ENCODE measurements at regions not wholly inside any gene's neighbourhood (a gene's known extent, or its start where the extent isn't known, plus 50 kb on each side); places are given as distances from the start of the nearest gene placed in this dataset.

- Histone ChIP-seq H4K8ac (ENCODE audit: low read depth in 2 of 2, low read length in 2 of 2) (no peak overlapping the region), H3K56ac (ENCODE audit: extremely low read depth, insufficient read depth, low read length) (no peak overlapping the region), H4K5ac (ENCODE audit: low read depth, low read length) (no peak overlapping the region), H3K18ac (ENCODE audit: low read depth, low read length) (no peak overlapping the region), H3K27ac (ENCODE audit: insufficient read depth, low read length) (no peak overlapping the region), H3K9me3 (ENCODE audit: control insufficient read depth, insufficient read depth, low read length) (no peaks in the 10 kb centered on the region), H3K4me2 (ENCODE audit: low read depth, low read length) (no peak overlapping the region), H2BK120ac (ENCODE audit: low read depth, low read length) (no peak overlapping the region), H2AK5ac (ENCODE audit: low read depth, low read length) (no peak overlapping the region), H3K9ac (ENCODE audit: low read depth, low read length) (no peak overlapping the region), H3K27me3 (ENCODE audit: control insufficient read depth, insufficient read depth, low read length) (peaks cover 12% of the 10 kb centered on the region), H3K79me1 (ENCODE audit: low read depth in 1 of 2, low read length in 2 of 2) (no peaks in the 10 kb centered on the region), H3K14ac (replicated peaks; ENCODE audit: low read depth, low read length) (no peak overlapping the region), H2AK9ac (replicated peaks; ENCODE audit: low read depth, low read length, poor library complexity) (no peak overlapping the region), H4K91ac (ENCODE audit: insufficient read depth, low read depth, low read length) (no peak overlapping the region), H3K36me3 (ENCODE audit: control insufficient read depth, insufficient read depth, low read length) (no peaks in the 10 kb centered on the region), H3K9me1 (ENCODE audit: insufficient read depth, low read length) (no peaks in the 10 kb centered on the region), H2BK5ac (ENCODE audit: low read depth, low read length, poor library complexity, severe bottlenecking) (no peak overlapping the region), H3K4me1 (ENCODE audit: control insufficient read depth, insufficient read depth, low read length) (no peaks in the 10 kb centered on the region), H3K4ac (ENCODE audit: low read depth, low read length) (no peak overlapping the region), H2BK15ac (ENCODE audit: low read depth, low read length) (no peak overlapping the region), H3K23ac (ENCODE audit: low read depth, low read length) (no peak overlapping the region), H2AFZ (replicated peaks; ENCODE audit: low read length, poor library complexity) (peak overlapping the region; percentile 50), H4K20me1 (ENCODE audit: insufficient read depth, low read length) (no peaks in the 10 kb centered on the region), H3K4me3 (ENCODE audit: insufficient read depth, low read depth, low read length) (no peak overlapping the region), H2BK20ac (ENCODE audit: low read depth, low read length) (no peak overlapping the region)
- WGBS, 2 experiments (ENCODE audit: extremely low coverage in 2 of 2, insufficient read length in 1 of 2) = 72% methylated on average over 6 of the region's 14 CpGs; no CpG with 5 or more reads in 1 of the 2 experiments
- ATAC-seq (ENCODE audit: low read depth) (no peak), DNase-seq (no peak)
- intact Hi-C loops (cut with micrococcal nuclease) (loop anchor here (10.0 kb wide), 1 partner anchor 189 kb away; no protein-coding TSS in a partner anchor), dilution Hi-C loops (cut with HindIII; ENCODE audit: low sequenced_read_pairs, unreplicated experiment) (no loop called here), in situ Hi-C loops (cut with MboI; ENCODE audit: low sequenced_read_pairs) (no loop called here)
- ChIA-PET POLR2A (ENCODE audit: unreplicated experiment) (no interaction called here), CTCF (no interaction called here)
- no TSS peak for BruUV-seq (replicated peaks)
- TF ChIP-seq MXI1 (IDR thresholded peaks at IDR 0.05; ENCODE audit: borderline replicate concordance, low read depth, low read length) (no peak), NFE2L2 (IDR thresholded peaks at IDR 0.05; ENCODE audit: low read depth, low read length) (no peak), MAZ (IDR thresholded peaks at IDR 0.05; ENCODE audit: borderline replicate concordance, low read depth, low read length) (no peak), USF2 (IDR thresholded peaks at IDR 0.05; ENCODE audit: low read depth, low read length) (no peak)
Measured at GRCh38 chr20:57843941-57844625, 134.3 kb upstream of the PMEPA1 start.

Measured in IMR-90 (cell line).